HG03095 (cell line): ENCODE measurements at regions not wholly inside any gene's neighbourhood (a gene's known extent, or its start where the extent isn't known, plus 50 kb on each side); places are given as distances from the start of the nearest gene placed in this dataset.
"Not testable (repeated sequence)": the region's sequence is repeated elsewhere in the genome, so short reads cannot be mapped to it uniquely, and the experiment has no call there.

ENCODE experiments used
- ATAC-seq: cut with Tn5 transposase; IDR thresholded peaks from one replicate; pipeline ENCODE4 v1.9.1; 2021; ENCODE audit warnings: moderate library complexity; ENCODE audit not compliant: unreplicated experiment

- ATAC-seq: no peak
Measured at GRCh38 chr2:31813016-31813415, 197.8 kb downstream of the MEMO1 start.

- peak; percentile 100 for ATAC-seq
Measured at GRCh38 chr2:31812051-31812798, 198.6 kb downstream of the MEMO1 start.

GRCh38 chr2:31811482-31811881 lies 199.3 kb downstream of the MEMO1 start:
- ATAC-seq: no peak

- ATAC-seq: no peak
Measured at GRCh38 chr2:31810200-31810917, 200.4 kb downstream of the MEMO1 start.

- no peak for ATAC-seq
Measured at GRCh38 chr2:31805688-31806087, 205.1 kb downstream of the MEMO1 start.

GRCh38 chr2:31803481-31804153 lies 207.2 kb downstream of the MEMO1 start:
- not testable (repeated sequence) for ATAC-seq

- no peak for ATAC-seq
Measured at GRCh38 chr2:31802711-31803110, 208.1 kb downstream of the MEMO1 start.

GRCh38 chr2:31799282-31799681 lies 211.5 kb downstream of the MEMO1 start:
- ATAC-seq: not testable (repeated sequence)

GRCh38 chr2:31788273-31788672 lies 207.5 kb upstream of the SRD5A2 start:
- no peak for ATAC-seq

- peak; percentile 60 for ATAC-seq
Measured at GRCh38 chr2:31785876-31786275, 205.1 kb upstream of the SRD5A2 start.

GRCh38 chr2:31784868-31785267 lies 204.1 kb upstream of the SRD5A2 start:
- no peak for ATAC-seq

GRCh38 chr2:31783446-31784091 lies 202.8 kb upstream of the SRD5A2 start:
- ATAC-seq: not testable (repeated sequence)

GRCh38 chr2:31778153-31778552 lies 197.4 kb upstream of the SRD5A2 start:
- no peak for ATAC-seq

- ATAC-seq: no peak
Measured at GRCh38 chr2:31770741-31771140, 190.0 kb upstream of the SRD5A2 start.

GRCh38 chr2:31765078-31765945 lies 184.6 kb upstream of the SRD5A2 start:
- ATAC-seq: no peak

- no peak for ATAC-seq
Measured at GRCh38 chr2:31764169-31764568, 183.4 kb upstream of the SRD5A2 start.

GRCh38 chr2:31762085-31762484 lies 181.3 kb upstream of the SRD5A2 start:
- ATAC-seq: no peak

GRCh38 chr2:31757351-31757750 lies 176.6 kb upstream of the SRD5A2 start:
- not testable (repeated sequence) for ATAC-seq

- ATAC-seq: not testable (repeated sequence)
Measured at GRCh38 chr2:31748746-31749145, 168.0 kb upstream of the SRD5A2 start.

- ATAC-seq: no peak
Measured at GRCh38 chr2:31748041-31748440, 167.3 kb upstream of the SRD5A2 start.
